HEK293 (cell line): ENCODE measurements at regions not wholly inside any gene's neighbourhood (a gene's known extent, or its start where the extent isn't known, plus 50 kb on each side); places are given as distances from the start of the nearest gene placed in this dataset.

ENCODE experiments used
- CTCF ChIA-PET: fragments of 350-600 bp; formaldehyde crosslinking; extraction: SDS; loops from one replicate; lab custom pipeline; 2021; ENCODE audit warnings: antibody characterized with exemption; lab: Yijun Ruan, JAX
- POLR2A ChIA-PET: fragments of 300-600 bp; formaldehyde crosslinking; extraction: SDS; loops from one replicate; lab custom pipeline; 2020; ENCODE audit warnings: antibody characterized with exemption, inconsistent platforms; lab: Yijun Ruan, JAX
- H3K27ac ChIP-seq: fragments of 200-500 bp; sonication (Bioruptor generic); 2 replicates; pipeline ENCODE4 v1.5.1; 2014; ENCODE audit warnings: low read depth, low read length, control low read depth, inconsistent platforms; ENCODE audit errors: extremely low read depth
- H3K36me3 ChIP-seq, 2 experiments: fragments of 200-500 bp in 1 of 2; sonication (Bioruptor generic) in 1 of 2; 1 replicate in 1 of 2; 2 replicates in 1 of 2; pipeline ENCODE4 v1.5.1; 2014 to 2017; ENCODE audit warnings: inconsistent platforms in 2 of 2, low read length in 2 of 2; ENCODE audit not compliant: control insufficient read depth in 2 of 2, insufficient read depth in 1 of 2
- H3K4me1 ChIP-seq: fragments of 200-500 bp; sonication (Bioruptor generic); 2 replicates; pipeline ENCODE4 v1.5.1; 2014; ENCODE audit warnings: mild to moderate bottlenecking, low read length, inconsistent platforms; ENCODE audit not compliant: control insufficient read depth, insufficient read depth
- H3K4me3 ChIP-seq: 2 replicates; pipeline ENCODE4 v1.5.1; 2011; ENCODE audit warnings: low read depth, mild to moderate bottlenecking, control low read depth, low read length, moderate library complexity
- H3K9me3 ChIP-seq: fragments of 200-500 bp; sonication (Bioruptor generic); 2 replicates; pipeline ENCODE4 v1.5.1; 2014; ENCODE audit warnings: low read depth, low read length, inconsistent platforms; ENCODE audit not compliant: control insufficient read depth, insufficient read depth
- HOXD13 ChIP-seq: sonication (generic); formaldehyde crosslinking; IDR thresholded peaks from 2 replicates; pipeline ENCODE4 v1.8.0; 2022; ENCODE audit warnings: missing genetic modification reagents, borderline replicate concordance
- KLF10 ChIP-seq: fragments of 450-650 bp; IDR thresholded peaks from 2 replicates; pipeline ENCODE4 v1.5.1; 2018; ENCODE audit warnings: missing biosample characterization, mild to moderate bottlenecking, missing genetic modification characterization
- ZBTB20 ChIP-seq: fragments of 450-650 bp; formaldehyde crosslinking; IDR thresholded peaks from 2 replicates; pipeline ENCODE4 v1.5.1; 2016; ENCODE audit warnings: missing biosample characterization, missing genetic modification characterization
- ZIC2 ChIP-seq: fragments of 450-650 bp; formaldehyde crosslinking; IDR thresholded peaks from 2 replicates; pipeline ENCODE4 v1.5.1; 2016; ENCODE audit warnings: missing biosample characterization, missing genetic modification characterization
- ZNF112 ChIP-seq: fragments of 450-650 bp; formaldehyde crosslinking; IDR thresholded peaks from 2 replicates; pipeline ENCODE4 v1.5.0; 2017; ENCODE audit warnings: missing biosample characterization, missing genetic modification characterization
- ZNF114 ChIP-seq: fragments of 450-650 bp; formaldehyde crosslinking; IDR thresholded peaks from 2 replicates; pipeline ENCODE4 v1.5.0; 2017; ENCODE audit warnings: missing biosample characterization, missing genetic modification characterization
- ZNF140 ChIP-seq: fragments of 450-650 bp; formaldehyde crosslinking; IDR thresholded peaks from 2 replicates; pipeline ENCODE4 v1.5.1; 2016; ENCODE audit warnings: missing biosample characterization, missing genetic modification characterization
- ZNF157 ChIP-seq: fragments of 450-650 bp; formaldehyde crosslinking; IDR thresholded peaks from 2 replicates; pipeline ENCODE4 v1.5.1; 2016; ENCODE audit warnings: missing biosample characterization, missing genetic modification characterization
- ZNF175 ChIP-seq: fragments of 450-650 bp; formaldehyde crosslinking; IDR thresholded peaks from 2 replicates; pipeline ENCODE4 v1.5.1; 2016; ENCODE audit warnings: missing biosample characterization, missing genetic modification characterization
- ZNF223 ChIP-seq: fragments of 450-650 bp; formaldehyde crosslinking; IDR thresholded peaks from 2 replicates; pipeline ENCODE4 v1.5.1; 2016; ENCODE audit warnings: missing biosample characterization, missing genetic modification characterization
- ZNF324 ChIP-seq: fragments of 450-650 bp; formaldehyde crosslinking; IDR thresholded peaks from 2 replicates; pipeline ENCODE4 v1.5.1; 2016; ENCODE audit warnings: missing biosample characterization, missing genetic modification characterization
- ZNF423 ChIP-seq: fragments of 450-650 bp; formaldehyde crosslinking; IDR thresholded peaks from 2 replicates; pipeline ENCODE4 v1.5.1; 2016; ENCODE audit warnings: missing biosample characterization, missing genetic modification characterization
- ZNF544 ChIP-seq: fragments of 450-650 bp; formaldehyde crosslinking; IDR thresholded peaks from 2 replicates; pipeline ENCODE4 v1.5.0; 2017; ENCODE audit warnings: missing biosample characterization, missing genetic modification characterization
- ZNF555 ChIP-seq: fragments of 450-650 bp; formaldehyde crosslinking; conservative IDR thresholded peaks from 2 replicates; pipeline ENCODE4 v1.5.1; 2017; ENCODE audit warnings: missing biosample characterization, mild to moderate bottlenecking, missing genetic modification characterization, inconsistent platforms
- ZNF658 ChIP-seq: fragments of 450-650 bp; formaldehyde crosslinking; IDR thresholded peaks from 2 replicates; pipeline ENCODE4; 2016; ENCODE audit warnings: missing biosample characterization, missing genetic modification characterization
- ZNF707 ChIP-seq: fragments of 450-650 bp; formaldehyde crosslinking; IDR thresholded peaks from 2 replicates; pipeline ENCODE4 v1.5.1; 2016; ENCODE audit warnings: missing biosample characterization, missing genetic modification characterization
- ZNF791 ChIP-seq: fragments of 450-650 bp; formaldehyde crosslinking; IDR thresholded peaks from 2 replicates; pipeline ENCODE4 v1.5.1; 2016; ENCODE audit warnings: missing biosample characterization, missing genetic modification characterization
- TF ChIP-seq, protein P1 (sequence below): fragments of 450-650 bp; formaldehyde crosslinking; IDR thresholded peaks from 2 replicates; pipeline ENCODE4 v1.5.1; 2016; ENCODE audit warnings: missing biosample characterization, missing genetic modification characterization, borderline replicate concordance
- TF ChIP-seq, protein P2 (sequence below): fragments of 450-650 bp; formaldehyde crosslinking; optimal IDR thresholded peaks from 2 replicates; pipeline ENCODE3; 2016; ENCODE audit warnings: missing biosample characterization, mild to moderate bottlenecking, missing genetic modification characterization

GRCh38 chr14:34122081-34122480, 171.2 kb upstream of the EGLN3 start:
- CTCF ChIA-PET, result interaction anchor here (0.7 kb wide), 1 partner anchor 339 kb away, joined by 3 read pairs; no protein-coding TSS in a partner anchor
- H3K36me3 ChIP-seq, result no peaks in the 10 kb centered on the region

DNA sequence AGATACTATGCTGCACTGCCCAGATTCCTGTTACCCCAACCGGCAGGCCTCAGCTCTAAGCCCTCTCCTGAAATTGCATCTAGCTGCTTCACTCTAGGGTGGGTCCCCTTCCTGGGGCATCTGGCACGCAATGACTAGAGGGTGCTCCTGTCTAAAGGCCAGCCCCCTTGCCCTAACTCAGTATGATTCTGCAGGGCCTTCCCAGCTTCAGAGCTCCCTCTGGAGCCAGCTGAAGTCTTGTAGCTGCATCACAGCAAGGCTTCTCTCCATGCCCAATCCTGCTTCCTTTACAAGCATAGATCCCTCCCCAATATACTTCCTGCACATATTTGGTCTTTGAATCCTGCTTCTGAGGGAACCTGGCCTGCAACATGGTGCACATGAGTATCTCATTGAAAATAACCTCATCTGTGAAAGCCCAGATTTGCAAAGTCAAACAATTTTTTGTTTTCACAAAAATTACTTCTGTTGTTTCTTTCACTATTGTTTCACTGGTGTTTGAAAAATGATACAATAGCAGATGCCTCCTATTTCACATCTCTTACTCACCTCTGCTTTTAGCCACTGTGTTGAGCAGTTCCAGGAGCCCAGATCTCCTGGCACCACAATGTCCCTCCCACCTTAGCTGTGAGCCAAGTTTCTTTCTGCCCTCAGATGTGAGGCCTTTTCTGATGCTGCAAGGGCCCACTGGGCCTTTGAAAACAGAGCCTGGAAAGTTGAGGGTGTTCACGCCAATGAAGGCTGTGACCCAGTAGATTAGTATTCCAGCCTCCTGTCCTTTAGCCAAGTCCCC, 169.5 kb upstream of the EGLN3 start:
- H3K9me3 ChIP-seq, result no peaks in the 10 kb centered on the region

More at GRCh38 chr14:34122081-34122480, 171.2 kb upstream of the EGLN3 start:
- no peaks in the 10 kb centered on the region for H3K4me1 ChIP-seq
- no peaks in the 10 kb centered on the region for H3K9me3 ChIP-seq
- POLR2A ChIA-PET, result no interaction called here
- H3K4me3 ChIP-seq, result no peak overlapping the region
- no peak overlapping the region for H3K27ac ChIP-seq
- TF ChIP-seq KLF10 (tag by site-specific recombination) (no peak), ZNF157 (tag by site-specific recombination) (no peak), ZIC2 (0 out of 2 replicates have a peak, but pooled peaks have one; percentile 15)
- TF ChIP-seq, all 188 proteins: peak for 1

GRCh38 chr14:34119107-34119858, 168.4 kb upstream of the EGLN3 start:
- Histone ChIP-seq H3K36me3 (no peaks in the 10 kb centered on the region), H3K4me1 (no peaks in the 10 kb centered on the region), H3K4me3 (no peak overlapping the region), H3K27ac (no peak overlapping the region), H3K9me3 (no peaks in the 10 kb centered on the region)
- CTCF ChIA-PET, result interaction anchor here (1.1 kb wide), 1 partner anchor 20 kb away, joined by 4 read pairs; no protein-coding TSS in a partner anchor
- TF ChIP-seq, protein P1, sequence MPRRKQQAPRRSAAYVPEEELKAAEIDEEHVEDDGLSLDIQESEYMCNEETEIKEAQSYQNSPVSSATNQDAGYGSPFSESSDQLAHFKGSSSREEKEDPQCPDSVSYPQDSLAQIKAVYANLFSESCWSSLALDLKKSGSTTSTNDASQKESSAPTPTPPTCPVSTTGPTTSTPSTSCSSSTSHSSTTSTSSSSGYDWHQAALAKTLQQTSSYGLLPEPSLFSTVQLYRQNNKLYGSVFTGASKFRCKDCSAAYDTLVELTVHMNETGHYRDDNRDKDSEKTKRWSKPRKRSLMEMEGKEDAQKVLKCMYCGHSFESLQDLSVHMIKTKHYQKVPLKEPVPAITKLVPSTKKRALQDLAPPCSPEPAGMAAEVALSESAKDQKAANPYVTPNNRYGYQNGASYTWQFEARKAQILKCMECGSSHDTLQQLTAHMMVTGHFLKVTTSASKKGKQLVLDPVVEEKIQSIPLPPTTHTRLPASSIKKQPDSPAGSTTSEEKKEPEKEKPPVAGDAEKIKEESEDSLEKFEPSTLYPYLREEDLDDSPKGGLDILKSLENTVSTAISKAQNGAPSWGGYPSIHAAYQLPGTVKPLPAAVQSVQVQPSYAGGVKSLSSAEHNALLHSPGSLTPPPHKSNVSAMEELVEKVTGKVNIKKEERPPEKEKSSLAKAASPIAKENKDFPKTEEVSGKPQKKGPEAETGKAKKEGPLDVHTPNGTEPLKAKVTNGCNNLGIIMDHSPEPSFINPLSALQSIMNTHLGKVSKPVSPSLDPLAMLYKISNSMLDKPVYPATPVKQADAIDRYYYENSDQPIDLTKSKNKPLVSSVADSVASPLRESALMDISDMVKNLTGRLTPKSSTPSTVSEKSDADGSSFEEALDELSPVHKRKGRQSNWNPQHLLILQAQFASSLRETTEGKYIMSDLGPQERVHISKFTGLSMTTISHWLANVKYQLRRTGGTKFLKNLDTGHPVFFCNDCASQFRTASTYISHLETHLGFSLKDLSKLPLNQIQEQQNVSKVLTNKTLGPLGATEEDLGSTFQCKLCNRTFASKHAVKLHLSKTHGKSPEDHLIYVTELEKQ, result no peak
- POLR2A ChIA-PET, result no interaction called here

More for the DNA sequence above, 169.5 kb upstream of the EGLN3 start:
- H3K4me1 ChIP-seq, result no peaks in the 10 kb centered on the region
- 0 out of 2 replicates have a peak, but pooled peaks have one; percentile 15 for TF ChIP-seq ZBTB20 (tag by site-specific recombination)
- no peak for TF ChIP-seq ZNF707 (tag by site-specific recombination)
- TF ChIP-seq ZNF140 (tag by site-specific recombination), result no peak
- peak; percentile 17; the same call in 1 of the 2 replicates for TF ChIP-seq ZIC2
- no peaks in the 10 kb centered on the region for H3K36me3 ChIP-seq
- H3K4me3 ChIP-seq, result no peak overlapping the region
- ChIA-PET POLR2A (no interaction called here), CTCF (no interaction called here)
- no peak overlapping the region for H3K27ac ChIP-seq

DNA sequence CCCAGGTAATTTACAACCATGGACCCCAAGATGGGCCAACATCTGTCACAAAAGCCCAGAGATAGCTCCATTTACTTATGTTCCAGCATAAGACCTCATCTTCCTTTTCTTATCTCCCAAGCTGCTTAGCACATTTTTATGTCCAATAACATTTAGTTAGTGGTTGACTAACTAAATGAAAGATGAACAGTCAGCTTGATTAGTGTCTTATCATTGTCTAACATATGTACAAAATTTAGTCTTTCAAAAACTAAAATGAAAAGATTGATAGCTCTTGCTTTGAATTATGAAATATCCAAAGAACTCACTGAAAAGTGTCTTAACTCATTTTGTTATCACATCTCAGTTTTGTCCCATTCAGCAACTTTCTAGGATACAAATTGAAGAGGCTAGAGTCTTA, 163.1 kb upstream of the EGLN3 start:
- H3K9me3 ChIP-seq, result no peaks in the 10 kb centered on the region
- no peaks in the 10 kb centered on the region for H3K36me3 ChIP-seq
- H3K4me1 ChIP-seq, result peaks cover 9% of the 10 kb centered on the region
- H3K27ac ChIP-seq, result no peak overlapping the region
- CTCF ChIA-PET, result interaction anchor here (0.6 to 1.4 kb wide), 5 partner anchors 10 to 276 kb away, joined by 3 to 4 read pairs (median 3); no protein-coding TSS in a partner anchor
- H3K4me3 ChIP-seq, result no peak overlapping the region
- POLR2A ChIA-PET, result no interaction called here
- TF ChIP-seq ZNF791 (tag by site-specific recombination), result no peak
- TF ChIP-seq ZNF555 (tag by site-specific recombination), result no peak
- TF ChIP-seq, protein P2, sequence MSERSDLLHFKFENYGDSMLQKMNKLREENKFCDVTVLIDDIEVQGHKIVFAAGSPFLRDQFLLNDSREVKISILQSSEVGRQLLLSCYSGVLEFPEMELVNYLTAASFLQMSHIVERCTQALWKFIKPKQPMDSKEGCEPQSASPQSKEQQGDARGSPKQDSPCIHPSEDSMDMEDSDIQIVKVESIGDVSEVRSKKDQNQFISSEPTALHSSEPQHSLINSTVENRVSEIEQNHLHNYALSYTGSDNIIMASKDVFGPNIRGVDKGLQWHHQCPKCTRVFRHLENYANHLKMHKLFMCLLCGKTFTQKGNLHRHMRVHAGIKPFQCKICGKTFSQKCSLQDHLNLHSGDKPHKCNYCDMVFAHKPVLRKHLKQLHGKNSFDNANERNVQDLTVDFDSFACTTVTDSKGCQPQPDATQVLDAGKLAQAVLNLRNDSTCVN (tag by site-specific recombination), result no peak
- TF ChIP-seq HOXD13, result no peak
- no peak for TF ChIP-seq ZNF423 (tag by site-specific recombination)
- TF ChIP-seq ZNF114 (tag by site-specific recombination), result no peak
- TF ChIP-seq ZNF324 (tag by site-specific recombination), result no peak
- TF ChIP-seq ZNF223 (tag by site-specific recombination), result no peak
- no peak for TF ChIP-seq ZNF658 (tag by site-specific recombination)
- TF ChIP-seq ZNF175 (tag by site-specific recombination), result no peak
- TF ChIP-seq ZNF544 (tag by site-specific recombination), result no peak
- TF ChIP-seq ZNF112, result no peak
